Osteoblast (primary cell): ENCODE measurements at regions not wholly inside any gene's neighbourhood (a gene's known extent, or its start where the extent isn't known, plus 50 kb on each side); places are given as distances from the start of the nearest gene placed in this dataset.
"Not testable (repeated sequence)": the region's sequence is repeated elsewhere in the genome, so short reads cannot be mapped to it uniquely, and the experiment has no call there.

Experiments used
- DNase-seq: peaks from one replicate; pipeline ENCODE4 v3.0.0; 2011; ENCODE audit warnings: low spot score, mixed read lengths; ENCODE audit not compliant: insufficient read length; ENCODE audit errors: missing footprints
- H2AFZ ChIP-seq: 2 replicates; pipeline ENCODE4 v1.6.0; 2011; ENCODE audit warnings: mild to moderate bottlenecking, low read length
- H3K27ac ChIP-seq: 2 replicates; pipeline ENCODE4 v1.5.1; 2011; ENCODE audit warnings: mild to moderate bottlenecking, low read depth, low read length, moderate library complexity
- H3K27me3 ChIP-seq: 2 replicates; pipeline ENCODE4 v1.6.0; 2012; ENCODE audit warnings: mild to moderate bottlenecking, control low read depth, inconsistent platforms, low read length, moderate library complexity; ENCODE audit not compliant: insufficient read depth
- H3K36me3 ChIP-seq: 2 replicates; pipeline ENCODE4 v1.5.1; 2011; ENCODE audit warnings: mild to moderate bottlenecking, low read length, control low read depth, moderate library complexity; ENCODE audit not compliant: insufficient read depth
- H3K4me1 ChIP-seq: 2 replicates; pipeline ENCODE4 v1.5.1; 2011; ENCODE audit warnings: mild to moderate bottlenecking, low read length, control low read depth, moderate library complexity; ENCODE audit not compliant: insufficient read depth
- H3K4me2 ChIP-seq: 2 replicates; pipeline ENCODE4 v1.6.0; 2011; ENCODE audit warnings: mild to moderate bottlenecking, low read length; ENCODE audit not compliant: insufficient read depth
- H3K4me3 ChIP-seq: fragments of 200-600 bp; sonication (generic); 3 replicates; pipeline ENCODE4 v1.5.1; 2012; ENCODE audit warnings: mild to moderate bottlenecking, low read length, inconsistent platforms; ENCODE audit not compliant: insufficient read depth
- H3K79me2 ChIP-seq: 2 replicates; pipeline ENCODE4 v1.6.0; 2012; ENCODE audit warnings: mild to moderate bottlenecking, low read length, control low read depth, inconsistent platforms; ENCODE audit not compliant: insufficient read depth
- H3K9me3 ChIP-seq: 2 replicates; pipeline ENCODE4 v1.5.1; 2011; ENCODE audit warnings: low read depth, low read length, control low read depth
- H4K20me1 ChIP-seq: 2 replicates; pipeline ENCODE4 v1.6.0; 2012; ENCODE audit warnings: mild to moderate bottlenecking, low read length, control low read depth; ENCODE audit not compliant: insufficient read depth
- CTCF ChIP-seq: IDR thresholded peaks from 2 replicates; pipeline ENCODE4 v1.5.1; 2011; ENCODE audit warnings: mild to moderate bottlenecking, low read depth, low read length, moderate library complexity; ENCODE audit errors: extremely low read depth

GRCh38 chr10:57599440-57599839 lies 668.3 kb downstream of the IPMK start:
- no peak for DNase-seq
- H3K4me2 ChIP-seq = no peak overlapping the region
- no peaks in the 10 kb centered on the region for H3K27me3 ChIP-seq
- H3K4me1 ChIP-seq = no peaks in the 10 kb centered on the region
- no peak overlapping the region for H3K27ac ChIP-seq
- no peak for TF ChIP-seq CTCF
- no peaks in the 10 kb centered on the region for H3K79me2 ChIP-seq
- no peaks in the 10 kb centered on the region for H3K9me3 ChIP-seq
- no peaks in the 10 kb centered on the region for H3K36me3 ChIP-seq
- no peak overlapping the region for H3K4me3 ChIP-seq
- no peaks in the 10 kb centered on the region for H4K20me1 ChIP-seq
- no peak overlapping the region for H2AFZ ChIP-seq

- H3K79me2 ChIP-seq = no peaks in the 10 kb centered on the region
- H3K4me2 ChIP-seq = no peak overlapping the region
- H2AFZ ChIP-seq = no peak overlapping the region
- no peaks in the 10 kb centered on the region for H3K36me3 ChIP-seq
- no peak overlapping the region for H3K4me3 ChIP-seq
- no peaks in the 10 kb centered on the region for H3K4me1 ChIP-seq
- H4K20me1 ChIP-seq = no peaks in the 10 kb centered on the region
- H3K27me3 ChIP-seq = no peaks in the 10 kb centered on the region
- TF ChIP-seq CTCF = peak; percentile 5
- DNase-seq = no peak
- H3K27ac ChIP-seq = no peak overlapping the region
- H3K9me3 ChIP-seq = no peaks in the 10 kb centered on the region
Observed at GRCh38 chr10:57593983-57594573, 673.6 kb downstream of the IPMK start.

GRCh38 chr10:57579926-57580325 lies 687.8 kb downstream of the IPMK start:
- no peak overlapping the region for H3K27ac ChIP-seq
- H3K36me3 ChIP-seq = no peaks in the 10 kb centered on the region
- DNase-seq = no peak
- no peaks in the 10 kb centered on the region for H3K79me2 ChIP-seq
- H3K4me1 ChIP-seq = no peaks in the 10 kb centered on the region
- no peak overlapping the region for H2AFZ ChIP-seq
- H3K4me2 ChIP-seq = no peak overlapping the region
- H4K20me1 ChIP-seq = no peaks in the 10 kb centered on the region
- no peaks in the 10 kb centered on the region for H3K9me3 ChIP-seq
- H3K4me3 ChIP-seq = no peak overlapping the region
- no peaks in the 10 kb centered on the region for H3K27me3 ChIP-seq
- peak; percentile 31 for TF ChIP-seq CTCF

- TF ChIP-seq CTCF = no peak
- Histone ChIP-seq H3K4me1 (no peaks in the 10 kb centered on the region), H4K20me1 (no peaks in the 10 kb centered on the region), H3K27me3 (no peaks in the 10 kb centered on the region), H3K36me3 (no peaks in the 10 kb centered on the region), H3K4me3 (no peak overlapping the region), H3K27ac (no peak overlapping the region), H2AFZ (no peak overlapping the region), H3K79me2 (no peaks in the 10 kb centered on the region), H3K9me3 (peaks cover 4% of the 10 kb centered on the region), H3K4me2 (no peak overlapping the region)
- DNase-seq = no peak
Observed at GRCh38 chr10:57562211-57562610, 705.5 kb downstream of the IPMK start.

GRCh38 chr10:57551774-57552173 lies 715.9 kb downstream of the IPMK start:
- H3K27ac ChIP-seq, H3K4me2 ChIP-seq, H4K20me1 ChIP-seq, H3K4me1 ChIP-seq, H3K36me3 ChIP-seq, H3K9me3 ChIP-seq, H3K79me2 ChIP-seq, H2AFZ ChIP-seq, H3K27me3 ChIP-seq, H3K4me3 ChIP-seq, DNase-seq: not testable (repeated sequence)
